ENCODE measurements at regions not wholly inside any gene's neighbourhood (a gene's known extent, or its start where the extent isn't known, plus 50 kb on each side); places are given as distances from the start of the nearest gene placed in this dataset.

GRCh38 chr3:150264561-150265279 is 143.4 kb upstream of the TSC22D2 start:
- DNase-seq = no peak

DNA sequence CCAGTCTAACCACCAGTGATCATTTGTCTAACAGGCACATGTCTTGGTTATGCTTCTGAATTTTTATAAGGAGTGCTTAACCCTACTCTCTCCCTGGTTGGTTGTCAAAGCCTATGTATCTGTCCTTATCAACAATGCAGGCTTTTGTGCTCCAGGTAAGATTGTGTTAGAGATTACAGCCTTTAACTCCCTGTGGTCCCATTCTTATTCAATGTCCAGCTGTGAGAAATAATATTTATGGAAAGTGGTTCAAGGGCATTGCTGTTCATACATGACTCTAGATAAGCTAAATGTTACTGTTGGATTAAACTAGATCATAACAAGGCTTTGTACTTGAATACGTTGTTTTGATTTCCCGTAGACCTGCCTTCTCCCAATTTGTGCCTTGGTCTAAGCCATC is 146.1 kb upstream of the TSC22D2 start:
- no peak for DNase-seq

DNA sequence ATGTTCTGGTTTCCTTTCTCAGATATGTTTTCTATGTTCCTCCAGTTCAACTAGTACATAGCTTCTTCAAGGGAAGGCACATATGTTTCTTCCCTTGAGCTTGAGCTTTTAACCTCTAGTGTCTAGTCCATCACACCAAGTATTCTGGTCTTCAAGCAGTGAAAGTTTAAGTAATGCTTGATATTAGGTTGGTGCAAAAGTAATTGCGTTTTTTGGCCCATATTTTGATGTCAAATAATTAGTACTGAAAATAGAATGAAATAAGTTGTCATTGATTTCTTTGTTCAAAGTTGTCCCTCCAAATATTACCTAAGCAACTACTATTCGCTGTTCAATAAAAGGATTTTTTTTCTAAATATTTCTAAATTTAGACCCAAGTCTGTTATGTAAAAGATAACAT is 146.7 kb upstream of the TSC22D2 start:
- no peak for DNase-seq

GRCh38 chr3:150260398-150260710 is 147.7 kb upstream of the TSC22D2 start:
- DNase-seq = no peak

GRCh38 chr3:150259526-150260397 is 148.3 kb upstream of the TSC22D2 start:
- DNase-seq = no peak

GRCh38 chr3:150256782-150257181 is 151.3 kb upstream of the TSC22D2 start:
- DNase-seq = no peak

- DNase-seq = no peak
Observed at GRCh38 chr3:150256318-150256717, 151.8 kb upstream of the TSC22D2 start.

GRCh38 chr3:150255826-150256225 is 152.3 kb upstream of the TSC22D2 start:
- DNase-seq = no peak

DNA sequence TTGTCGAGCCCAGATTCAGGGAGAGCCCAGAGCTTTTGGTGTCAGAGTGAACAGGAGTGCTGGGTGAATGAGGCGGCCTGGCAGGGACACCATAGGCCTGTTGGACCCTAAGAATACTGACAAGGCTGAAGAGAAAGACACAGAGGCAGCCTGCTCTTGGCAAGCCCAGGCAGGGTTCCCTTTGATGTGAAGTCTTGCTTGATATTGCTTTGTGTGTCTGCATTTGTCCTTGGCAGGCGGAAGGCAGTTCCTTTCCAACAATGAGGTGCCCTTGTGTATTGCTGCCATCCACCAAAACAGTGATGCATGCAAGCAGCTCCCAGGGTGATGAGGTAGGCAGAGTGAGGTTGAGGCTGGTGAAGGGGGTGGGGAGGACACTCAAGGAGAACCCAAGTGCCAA is 152.7 kb upstream of the TSC22D2 start:
- DNase-seq = no peak

GRCh38 chr3:150254309-150254708 is 153.8 kb upstream of the TSC22D2 start:
- no peak for DNase-seq

DNA sequence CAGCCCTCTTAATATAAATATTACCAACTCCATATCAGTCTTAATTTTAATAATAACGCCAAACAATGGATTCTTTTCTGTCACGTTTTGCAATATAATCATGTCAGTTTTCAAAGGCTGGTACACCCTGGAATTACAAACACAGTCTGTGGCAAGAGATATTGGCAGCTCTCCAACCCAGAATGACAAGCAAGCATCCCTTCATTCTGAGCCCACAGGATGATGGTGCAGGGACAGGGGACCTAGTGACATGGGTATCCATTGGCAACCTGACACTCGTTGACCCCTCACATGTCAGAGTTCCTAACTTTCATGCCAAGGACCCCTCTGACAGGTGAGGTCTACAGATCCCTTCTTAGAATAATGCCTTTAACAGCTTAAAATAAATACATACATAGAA is 154.5 kb upstream of the TSC22D2 start:
- DNase-seq = no peak

DNA sequence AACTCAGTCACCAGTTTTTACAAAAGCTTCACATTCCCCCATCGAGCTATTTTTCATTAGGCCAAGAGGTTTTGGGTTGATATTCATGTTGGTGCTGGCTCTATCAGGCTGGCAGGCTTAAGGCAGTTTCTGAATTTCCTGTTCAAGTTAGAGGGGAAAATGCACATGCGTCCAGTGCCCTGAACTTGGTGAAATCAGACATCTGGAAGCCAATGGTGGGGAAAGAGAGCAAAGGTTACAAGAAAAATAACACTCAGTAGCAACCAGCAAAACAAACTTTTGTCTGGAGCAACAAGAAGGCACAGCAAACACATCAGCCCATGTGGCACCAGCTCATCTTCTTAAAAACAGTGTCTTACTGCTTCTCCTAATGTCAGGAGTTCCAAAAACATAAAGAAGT is 155.6 kb upstream of the TSC22D2 start:
- DNase-seq = no peak

DNA sequence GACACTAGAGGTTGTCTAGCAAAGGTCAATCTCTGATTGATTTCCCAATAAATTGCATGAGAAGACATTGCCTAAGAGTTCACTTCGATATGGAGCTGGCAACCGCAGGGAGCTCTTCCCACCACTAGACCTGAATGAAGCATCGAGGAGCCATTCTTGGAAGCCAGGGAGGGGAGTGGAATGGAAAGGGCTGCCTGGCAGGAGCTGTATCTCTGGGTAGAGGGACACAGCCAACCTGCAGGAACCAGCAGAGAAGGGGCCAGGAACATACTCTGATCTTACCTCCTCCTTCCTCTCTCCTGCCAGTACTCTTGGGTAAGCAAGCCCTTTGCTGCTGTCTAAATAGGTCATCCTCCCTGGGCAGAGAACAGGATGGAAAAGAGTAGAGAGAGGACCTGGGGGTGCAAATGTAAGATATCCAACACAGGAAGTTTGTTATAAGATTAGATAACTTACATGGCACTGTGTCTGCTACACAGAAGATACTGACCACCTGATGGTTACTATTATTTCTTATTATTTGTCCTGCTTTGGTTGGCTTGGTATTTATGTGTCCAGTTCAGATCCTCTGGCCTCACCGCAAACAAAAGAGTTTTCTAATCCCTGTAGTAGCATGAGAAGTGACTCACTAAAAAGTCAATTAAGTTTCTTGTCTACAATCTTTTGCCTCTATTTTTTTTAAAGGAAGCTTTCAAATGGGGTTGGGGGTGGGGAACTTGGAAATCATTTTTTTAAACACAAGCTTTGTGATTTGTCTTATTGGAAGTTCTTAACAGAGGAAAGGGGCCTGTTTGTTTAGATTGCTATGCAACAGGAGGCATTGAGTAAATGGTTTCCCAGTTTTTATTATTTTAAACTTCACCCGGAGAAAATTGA is 156.7 kb upstream of the TSC22D2 start:
- no peak for DNase-seq

- DNase-seq = no peak
Observed at GRCh38 chr3:150249779-150250470, 158.2 kb upstream of the TSC22D2 start.

GRCh38 chr3:150248888-150249681 is 159.0 kb upstream of the TSC22D2 start:
- no peak for DNase-seq

GRCh38 chr3:150248116-150248887 is 159.8 kb upstream of the TSC22D2 start:
- no peak for DNase-seq

DNA sequence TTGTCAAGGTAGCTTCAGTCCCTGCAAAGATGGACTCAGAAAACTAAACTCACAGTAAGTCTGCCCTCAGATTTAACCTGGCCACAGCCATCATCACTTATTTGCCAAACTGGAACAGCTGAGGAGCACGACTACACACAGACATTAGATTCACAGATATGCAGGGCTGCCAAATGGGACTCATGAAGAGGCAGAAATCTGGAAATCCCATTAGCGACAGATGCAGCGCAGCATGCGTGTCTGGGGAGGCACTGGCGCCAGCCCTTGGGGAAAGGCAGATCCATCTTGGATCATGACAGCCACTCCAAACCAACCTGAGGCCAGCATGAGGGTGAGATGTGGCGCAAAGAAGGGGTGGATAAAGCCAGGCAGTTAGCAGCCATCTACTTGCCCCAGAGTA is 160.7 kb upstream of the TSC22D2 start:
- DNase-seq = no peak

GRCh38 chr3:150243466-150243865 is 164.6 kb upstream of the TSC22D2 start:
- no peak for DNase-seq

GRCh38 chr3:150242220-150242936 is 165.7 kb upstream of the TSC22D2 start:
- no peak for DNase-seq

GRCh38 chr3:150240891-150241290 is 167.2 kb upstream of the TSC22D2 start:
- no peak for DNase-seq

DNA sequence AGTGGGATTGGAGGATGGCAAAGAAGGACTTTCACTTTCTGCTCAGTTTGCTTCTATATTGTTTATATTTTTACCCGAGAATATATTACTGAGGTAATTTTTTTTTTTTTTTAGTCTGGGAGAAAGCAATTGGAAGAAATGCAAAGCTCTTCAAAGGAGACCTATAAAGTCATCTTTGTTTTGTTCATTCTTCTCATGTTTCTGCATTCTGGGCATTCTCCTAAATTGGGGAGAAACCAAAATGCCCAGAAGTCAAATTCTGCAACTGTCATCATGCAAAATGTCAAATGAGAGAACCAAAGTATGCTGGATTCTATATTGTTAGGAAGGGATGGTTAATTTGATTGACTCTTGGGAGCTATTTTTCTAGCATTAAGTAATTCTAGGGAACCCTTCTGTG is 168.3 kb upstream of the TSC22D2 start:
- no peak for DNase-seq
